Naive thymus-derived CD4-positive, alpha-beta T cell (primary cell): ENCODE measurements at regions not wholly inside any gene's neighbourhood (a gene's known extent, or its start where the extent isn't known, plus 50 kb on each side); places are given as distances from the start of the nearest gene placed in this dataset.

Source experiments
- ATAC-seq: fragments of 150-1000 bp; cut with Tn5 transposase; 2 replicates; pipeline ENCODE4 v1.10.0; 2021; ENCODE audit warnings: mild to moderate bottlenecking, moderate library complexity
- CTCF ChIA-PET: fragments of 350-600 bp; sonication (Branson Sonifier 250); formaldehyde crosslinking; loops from one replicate; lab custom pipeline; 2021; ENCODE audit warnings: antibody characterized with exemption; lab: Charles Lee
- POLR2A ChIA-PET: fragments of 350-600 bp; sonication (Branson Sonifier 250); formaldehyde crosslinking; loops from one replicate; lab custom pipeline; 2021; ENCODE audit warnings: antibody characterized with exemption, inconsistent platforms; lab: Charles Lee
- DNase-seq, 9 donors: peaks; one replicate each; pipeline versions ENCODE4 v3.0.0 to v3.0.0-alpha.2; 2020 to 2022; ENCODE audit warnings: mixed read lengths in 1 of 9
- H3K27ac ChIP-seq: one replicate; pipeline ENCODE4 v1.7.0; 2013; ENCODE audit warnings: mild to moderate bottlenecking, low read depth, low read length, moderate library complexity
- H3K27me3 ChIP-seq, 2 donors: one replicate each; pipeline ENCODE4 v1.7.0; 2013; ENCODE audit warnings: low read length in 2 of 2, mild to moderate bottlenecking in 2 of 2, moderate library complexity in 2 of 2; ENCODE audit not compliant: control insufficient read depth in 2 of 2, insufficient read depth in 2 of 2
- H3K36me3 ChIP-seq, 3 experiments: 1 replicate in 2 of 3; 2 replicates in 1 of 3; pipeline ENCODE4 v1.7.0; 2013; ENCODE audit warnings: low read length in 3 of 3, mild to moderate bottlenecking in 3 of 3, moderate library complexity in 1 of 3; ENCODE audit not compliant: insufficient read depth in 3 of 3, control insufficient read depth in 2 of 3
- H3K4me1 ChIP-seq, 2 donors: one replicate each; pipeline ENCODE4 v1.7.0; 2013; ENCODE audit warnings: low read length in 2 of 2, mild to moderate bottlenecking in 2 of 2, moderate library complexity in 1 of 2; ENCODE audit not compliant: control insufficient read depth in 2 of 2, insufficient read depth in 2 of 2
- H3K4me3 ChIP-seq: 2 replicates; pipeline ENCODE4 v1.7.0; 2013; ENCODE audit warnings: mild to moderate bottlenecking, low read length
- H3K9me3 ChIP-seq, 3 experiments: 1 replicate in 2 of 3; 2 replicates in 1 of 3; pipeline ENCODE4 v1.7.0; 2013; ENCODE audit warnings: low read length in 3 of 3; ENCODE audit not compliant: control insufficient read depth in 2 of 3
- H3K27ac Mint-ChIP-seq, 9 donors: one replicate each; pipeline ENCODE4 v1.8.0; 2020 to 2022; ENCODE audit warnings: mixed read lengths in 9 of 9, mild to moderate bottlenecking in 8 of 9, moderate library complexity in 5 of 9, inconsistent platforms in 2 of 9
- H3K27me3 Mint-ChIP-seq, 5 donors: one replicate each; pipeline ENCODE4 v1.8.0; 2021 to 2022; ENCODE audit warnings: mixed read lengths in 5 of 5, mild to moderate bottlenecking in 1 of 5
- H3K36me3 Mint-ChIP-seq, 5 donors: one replicate each; pipeline ENCODE4 v1.8.0; 2020 to 2022; ENCODE audit warnings: mixed read lengths in 5 of 5, mild to moderate bottlenecking in 3 of 5, inconsistent platforms in 1 of 5
- H3K4me1 Mint-ChIP-seq, 7 donors: one replicate each; pipeline ENCODE4 v1.8.0; 2020 to 2022; ENCODE audit warnings: mixed read lengths in 7 of 7, mild to moderate bottlenecking in 3 of 7, inconsistent platforms in 1 of 7
- H3K4me3 Mint-ChIP-seq, 10 donors: one replicate each; pipeline ENCODE4 v1.8.0; 2020 to 2022; ENCODE audit warnings: mild to moderate bottlenecking in 10 of 10, mixed read lengths in 10 of 10, moderate library complexity in 6 of 10, inconsistent platforms in 2 of 10
- H3K9me3 Mint-ChIP-seq, 11 donors: one replicate each; pipeline ENCODE4 v1.8.0; 2020 to 2022; ENCODE audit warnings: mixed read lengths in 11 of 11, mild to moderate bottlenecking in 4 of 11, inconsistent platforms in 1 of 11, moderate library complexity in 1 of 11
- intact Hi-C, 2 donors: fragments of 100-400 bp; cut with micrococcal nuclease; formaldehyde crosslinking; loops; one replicate each; pipeline ENCODE4 v1.15.1; 2023

GRCh38 chr12:94864987-94865386 is 138.5 kb downstream of the NDUFA12 start:
- no peaks in the 10 kb centered on the region for H3K4me1 Mint-ChIP-seq

GRCh38 chr12:94863321-94864035 is 140.0 kb downstream of the NDUFA12 start:
- no peaks in the 10 kb centered on the region for H3K4me1 ChIP-seq
- no peak for ATAC-seq
- intact Hi-C loops: no loop called here
- Mint-ChIP-seq H3K9me3 (peaks cover 0 to 4% (median 0%) of the 10 kb centered on the region in 11 donors), H3K27ac (no peak overlapping the region), H3K36me3 (no peaks in the 10 kb centered on the region), H3K4me3 (no peak overlapping the region), H3K27me3 (peaks cover 5 to 15% (median 6%) of the 10 kb centered on the region in 5 donors), H3K4me1 (no peaks in the 10 kb centered on the region)
- no peak for DNase-seq
- H3K4me3 ChIP-seq: no peak overlapping the region
- no peaks in the 10 kb centered on the region for H3K9me3 ChIP-seq
- no peaks in the 10 kb centered on the region for H3K36me3 ChIP-seq
- POLR2A ChIA-PET: no interaction called here
- CTCF ChIA-PET: no interaction called here
- no peak overlapping the region for H3K27ac ChIP-seq
- no peaks in the 10 kb centered on the region for H3K27me3 ChIP-seq

More at GRCh38 chr12:94864987-94865386, 138.5 kb downstream of the NDUFA12 start:
- no peak overlapping the region for H3K27ac ChIP-seq
- Mint-ChIP-seq H3K4me3 (no peak overlapping the region), H3K36me3 (no peaks in the 10 kb centered on the region), H3K9me3 (peaks cover 0 to 4% (median 0%) of the 10 kb centered on the region in 11 donors), H3K27ac (no peak overlapping the region), H3K27me3 (peaks cover 8 to 15% (median 13%) of the 10 kb centered on the region in 5 donors)
- ChIA-PET POLR2A (no interaction called here), CTCF (no interaction called here)
- no peak for DNase-seq
- H3K36me3 ChIP-seq: no peaks in the 10 kb centered on the region
- no peaks in the 10 kb centered on the region for H3K27me3 ChIP-seq
- H3K4me1 ChIP-seq: no peaks in the 10 kb centered on the region
- H3K9me3 ChIP-seq: no peaks in the 10 kb centered on the region
- ATAC-seq: no peak
- intact Hi-C loops: no loop called here
- no peak overlapping the region for H3K4me3 ChIP-seq

- peaks cover 0 to 4% (median 0%) of the 10 kb centered on the region in 11 donors for H3K9me3 Mint-ChIP-seq
- Histone ChIP-seq H3K4me1 (no peaks in the 10 kb centered on the region), H3K4me3 (no peak overlapping the region), H3K36me3 (no peaks in the 10 kb centered on the region), H3K9me3 (no peaks in the 10 kb centered on the region), H3K27ac (no peak overlapping the region), H3K27me3 (no peaks in the 10 kb centered on the region)
- ATAC-seq: no peak
- DNase-seq: no peak
- no peak overlapping the region for H3K27ac Mint-ChIP-seq
- H3K4me3 Mint-ChIP-seq: no peak overlapping the region
- CTCF ChIA-PET: no interaction called here
- intact Hi-C loops: no loop called here
- H3K4me1 Mint-ChIP-seq: no peaks in the 10 kb centered on the region
- no peaks in the 10 kb centered on the region for H3K36me3 Mint-ChIP-seq
- H3K27me3 Mint-ChIP-seq: peaks cover 0 to 13% (median 10%) of the 10 kb centered on the region in 5 donors
- POLR2A ChIA-PET: no interaction called here
These were observed 141.1 kb downstream of the NDUFA12 start for GRCh38 chr12:94862421-94862820.

GRCh38 chr12:94856324-94856723 is 147.2 kb downstream of the NDUFA12 start:
- Mint-ChIP-seq H3K9me3 (peaks cover 0 to 4% (median 0%) of the 10 kb centered on the region in 11 donors), H3K4me3 (no peak overlapping the region), H3K27ac (no peak overlapping the region), H3K27me3 (peaks cover 4 to 31% (median 14%) of the 10 kb centered on the region in 5 donors), H3K36me3 (no peaks in the 10 kb centered on the region), H3K4me1 (peaks cover 0 to 2% (median 0%) of the 10 kb centered on the region in 7 donors)
- intact Hi-C loops: no loop called here
- H3K4me1 ChIP-seq: no peaks in the 10 kb centered on the region
- POLR2A ChIA-PET: no interaction called here
- no peak overlapping the region for H3K4me3 ChIP-seq
- H3K27me3 ChIP-seq: no peaks in the 10 kb centered on the region
- no peaks in the 10 kb centered on the region for H3K36me3 ChIP-seq
- ATAC-seq (no peak), DNase-seq (no peak)
- CTCF ChIA-PET: interaction anchor here (0.6 kb wide), 1 partner anchor 14 kb away, joined by 3 read pairs; no protein-coding TSS in a partner anchor
- H3K9me3 ChIP-seq: no peaks in the 10 kb centered on the region
- H3K27ac ChIP-seq: no peak overlapping the region

- Mint-ChIP-seq H3K27ac (no peak overlapping the region), H3K9me3 (peaks cover 0 to 4% (median 0%) of the 10 kb centered on the region in 11 donors), H3K4me1 (peaks cover 0 to 2% (median 0%) of the 10 kb centered on the region in 7 donors), H3K36me3 (no peaks in the 10 kb centered on the region), H3K27me3 (peaks cover 4 to 31% (median 14%) of the 10 kb centered on the region in 5 donors), H3K4me3 (no peak overlapping the region)
- DNase-seq (no peak), ATAC-seq (peak; percentile 26)
- Histone ChIP-seq H3K9me3 (no peaks in the 10 kb centered on the region), H3K4me3 (no peak overlapping the region), H3K27ac (no peak overlapping the region), H3K27me3 (no peaks in the 10 kb centered on the region), H3K36me3 (no peaks in the 10 kb centered on the region), H3K4me1 (no peaks in the 10 kb centered on the region)
- intact Hi-C loops: no loop called here
- ChIA-PET POLR2A (no interaction called here), CTCF (interaction anchor here (0.6 kb wide), 1 partner anchor 14 kb away, joined by 3 read pairs; no protein-coding TSS in a partner anchor)
These were observed 147.6 kb downstream of the NDUFA12 start for GRCh38 chr12:94855853-94856252.

- H3K36me3 Mint-ChIP-seq: peaks cover 0 to 5% (median 0%) of the 10 kb centered on the region in 5 donors
- DNase-seq: no peak
- Histone ChIP-seq H3K4me3 (no peak overlapping the region), H3K36me3 (no peaks in the 10 kb centered on the region), H3K27ac (no peak overlapping the region), H3K27me3 (no peaks in the 10 kb centered on the region), H3K4me1 (no peaks in the 10 kb centered on the region), H3K9me3 (no peaks in the 10 kb centered on the region)
- H3K27ac Mint-ChIP-seq: no peak overlapping the region
- intact Hi-C loops: no loop called here
- ATAC-seq: no peak
- peaks cover 4 to 25% (median 15%) of the 10 kb centered on the region in 5 donors for H3K27me3 Mint-ChIP-seq
- ChIA-PET CTCF (interaction anchor here (0.8 kb wide), 1 partner anchor 1209 kb away, joined by 3 read pairs; no protein-coding TSS in a partner anchor), POLR2A (no interaction called here)
- no peak overlapping the region for H3K4me3 Mint-ChIP-seq
- peaks cover 0 to 2% (median 0%) of the 10 kb centered on the region in 7 donors for H3K4me1 Mint-ChIP-seq
- H3K9me3 Mint-ChIP-seq: peaks cover 0 to 3% (median 0%) of the 10 kb centered on the region in 11 donors
These were observed 152.0 kb downstream of the NDUFA12 start for GRCh38 chr12:94851396-94852028.
